Mesenchymal stem cell (in vitro differentiated cells and primary cell): ENCODE measurements at regions not wholly inside any gene's neighbourhood (a gene's known extent, or its start where the extent isn't known, plus 50 kb on each side); places are given as distances from the start of the nearest gene placed in this dataset.

Experiments used
- DNase-seq: peaks from one replicate; pipeline ENCODE4 v3.0.0-alpha.2; 2013
- H2AFZ ChIP-seq: one replicate; pipeline ENCODE4 v1.6.1; 2013; ENCODE audit warnings: low read depth, mild to moderate bottlenecking, control low read depth, inconsistent platforms, low read length, moderate library complexity
- H2AK5ac ChIP-seq: 2 replicates; pipeline ENCODE4 v1.6.1; 2013; ENCODE audit warnings: low read length, moderate library complexity, mild to moderate bottlenecking, inconsistent platforms; ENCODE audit not compliant: severe bottlenecking
- H2BK120ac ChIP-seq: one replicate; pipeline ENCODE4 v1.6.1; 2013; ENCODE audit warnings: low read depth, mild to moderate bottlenecking, inconsistent platforms, low read length, moderate library complexity
- H2BK12ac ChIP-seq, 2 experiments: one replicate each; pipeline ENCODE4 v1.6.1; 2013; ENCODE audit warnings: inconsistent platforms in 2 of 2, low read length in 2 of 2, mild to moderate bottlenecking in 2 of 2, moderate library complexity in 2 of 2, control low read depth in 1 of 2
- H2BK15ac ChIP-seq: one replicate; pipeline ENCODE4 v1.6.1; 2013; ENCODE audit warnings: mild to moderate bottlenecking, low read depth, inconsistent platforms; ENCODE audit not compliant: poor library complexity, severe bottlenecking
- H2BK5ac ChIP-seq: 2 replicates; pipeline ENCODE4 v1.6.1; 2013; ENCODE audit warnings: low read depth, mild to moderate bottlenecking, low read length, control low read depth, inconsistent platforms; ENCODE audit not compliant: poor library complexity, severe bottlenecking
- H3K14ac ChIP-seq, 2 experiments: one replicate each; pipeline ENCODE4 v1.6.1; 2013; ENCODE audit warnings: inconsistent platforms in 2 of 2, low read length in 2 of 2, control low read depth in 1 of 2, mild to moderate bottlenecking in 1 of 2, moderate library complexity in 1 of 2
- H3K18ac ChIP-seq, 2 experiments: one replicate each; pipeline ENCODE4 v1.6.1; 2013; ENCODE audit warnings: inconsistent platforms in 2 of 2, low read length in 2 of 2, control low read depth in 1 of 2, low read depth in 1 of 2, mild to moderate bottlenecking in 1 of 2
- H3K23ac ChIP-seq, 2 experiments: one replicate each; pipeline ENCODE4 v1.6.1; 2013; ENCODE audit warnings: inconsistent platforms in 2 of 2, low read length in 2 of 2, mild to moderate bottlenecking in 2 of 2, moderate library complexity in 2 of 2, control low read depth in 1 of 2
- H3K27ac ChIP-seq: 2 replicates; pipeline ENCODE4 v1.5.1; 2013; ENCODE audit warnings: mild to moderate bottlenecking, moderate library complexity, low read length, control low read depth, inconsistent platforms; ENCODE audit not compliant: poor library complexity, severe bottlenecking
- H3K27me3 ChIP-seq, 2 experiments: 2 replicates each; pipeline versions ENCODE4 v1.6.1 to v1.7.0; 2013; ENCODE audit warnings: low read length in 2 of 2, mild to moderate bottlenecking in 2 of 2, moderate library complexity in 2 of 2, control low read depth in 1 of 2, inconsistent platforms in 1 of 2; ENCODE audit not compliant: control insufficient read depth in 1 of 2, insufficient read depth in 1 of 2
- H3K36me3 ChIP-seq, 2 experiments: 2 replicates each; pipeline versions ENCODE4 v1.6.1 to v1.7.0; 2013; ENCODE audit warnings: low read length in 2 of 2, control low read depth in 1 of 2, inconsistent platforms in 1 of 2, low read depth in 1 of 2, mild to moderate bottlenecking in 1 of 2; ENCODE audit not compliant: insufficient read depth in 2 of 2, control insufficient read depth in 1 of 2
- H3K4ac ChIP-seq, 2 experiments: one replicate each; pipeline ENCODE4 v1.6.1; 2013; ENCODE audit warnings: inconsistent platforms in 2 of 2, low read length in 2 of 2, mild to moderate bottlenecking in 2 of 2, moderate library complexity in 2 of 2, control low read depth in 1 of 2, low read depth in 1 of 2
- H3K4me1 ChIP-seq: 2 replicates; pipeline ENCODE4 v1.6.1; 2013; ENCODE audit warnings: low read depth, low read length, control low read depth; ENCODE audit not compliant: control insufficient read depth, insufficient read depth
- H3K4me2 ChIP-seq: 2 replicates; pipeline ENCODE4 v1.6.1; 2013; ENCODE audit warnings: low read length, mild to moderate bottlenecking, inconsistent platforms; ENCODE audit not compliant: poor library complexity, severe bottlenecking
- H3K4me3 ChIP-seq, 2 experiments: 2 replicates each; pipeline versions ENCODE4 v1.5.1 to v1.7.0; 2013; ENCODE audit warnings: low read length in 2 of 2, mild to moderate bottlenecking in 2 of 2, control low read depth in 1 of 2, low read depth in 1 of 2; ENCODE audit not compliant: insufficient read depth in 1 of 2
- H3K79me1 ChIP-seq: replicated peaks from 2 replicates; pipeline ENCODE4 v1.6.1; 2013; ENCODE audit warnings: mild to moderate bottlenecking, control low read depth, low read length, inconsistent platforms; ENCODE audit not compliant: poor library complexity, severe bottlenecking
- H3K9ac ChIP-seq: 2 replicates; pipeline ENCODE4 v1.7.0; 2013; ENCODE audit warnings: mild to moderate bottlenecking, low read length, moderate library complexity
- H3K9me3 ChIP-seq: 2 replicates; pipeline ENCODE4 v1.7.0; 2013; ENCODE audit warnings: mild to moderate bottlenecking, low read length; ENCODE audit not compliant: control insufficient read depth
- H4K8ac ChIP-seq: one replicate; pipeline ENCODE4 v1.6.1; 2013; ENCODE audit warnings: inconsistent platforms, mild to moderate bottlenecking, low read length, moderate library complexity
- H4K91ac ChIP-seq: one replicate; pipeline ENCODE4 v1.6.1; 2013; ENCODE audit warnings: mild to moderate bottlenecking, low read length, inconsistent platforms
- WGBS: methylation state at CpG from one replicate; pipeline ENCODE4 v1.1.7; 2013; ENCODE audit warnings: mixed read lengths; 5-methylcytosine and 5-hydroxymethylcytosine counted together

DNA sequence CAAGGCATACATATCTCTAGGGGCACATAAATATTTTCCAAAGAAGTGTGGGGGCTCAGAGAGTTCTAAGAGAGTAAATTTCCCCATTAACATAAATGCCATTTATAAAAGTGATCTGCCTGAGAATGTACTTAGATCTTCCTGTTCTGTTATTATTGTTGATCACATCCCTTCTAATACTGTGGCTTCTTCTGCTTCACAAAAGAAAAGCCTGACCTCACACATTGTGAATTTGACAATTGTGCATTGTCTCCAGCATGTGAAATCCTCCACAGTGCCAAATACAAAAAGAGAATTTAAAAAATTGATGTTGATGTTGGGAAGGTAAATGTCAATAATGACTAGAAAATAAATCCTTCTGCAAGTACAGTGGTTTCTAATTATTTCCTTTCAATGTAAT, 330.5 kb upstream of the LRIG3 start:
- Histone ChIP-seq H3K23ac (no peak overlapping the region), H4K91ac (no peak overlapping the region), H3K9me3 (peaks cover 12% of the 10 kb centered on the region), H3K18ac (no peak overlapping the region), H3K79me1 (no peaks in the 10 kb centered on the region), H2BK15ac (no peak overlapping the region), H3K36me3 (no peaks in the 10 kb centered on the region), H2BK12ac (no peak overlapping the region), H3K4me1 (no peaks in the 10 kb centered on the region), H4K8ac (no peak overlapping the region), H2BK120ac (no peak overlapping the region), H3K4me3 (no peak overlapping the region), H3K4me2 (no peak overlapping the region), H3K27me3 (no peaks in the 10 kb centered on the region), H2AFZ (no peak overlapping the region), H2BK5ac (no peak overlapping the region), H3K9ac (no peak overlapping the region), H3K4ac (no peak overlapping the region), H3K27ac (no peak overlapping the region), H2AK5ac (no peak overlapping the region), H3K14ac (no peak overlapping the region)
- DNase-seq: no peak

DNA sequence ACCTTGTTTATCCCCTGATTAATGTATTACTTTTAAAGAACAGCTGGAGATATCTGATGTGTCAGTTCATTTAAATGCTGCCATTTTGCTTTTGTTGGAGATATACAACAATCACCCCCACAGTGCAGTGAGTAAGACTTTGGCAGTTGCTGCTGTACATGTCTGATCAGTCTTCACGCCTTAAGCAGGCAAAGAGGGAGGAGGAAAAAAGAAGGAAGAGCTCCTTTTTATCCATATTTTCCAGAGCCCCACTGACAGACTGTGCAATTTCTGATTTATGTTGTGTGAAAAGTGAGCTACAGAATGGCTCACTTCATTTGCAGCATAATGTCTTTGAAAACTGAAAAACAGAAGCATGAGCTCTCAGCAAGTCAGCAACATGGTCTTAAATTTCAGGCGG, 319.7 kb upstream of the LRIG3 start:
- no peaks in the 10 kb centered on the region for H3K27me3 ChIP-seq
- no peak overlapping the region for H3K14ac ChIP-seq
- no peak overlapping the region for H3K23ac ChIP-seq
- no peak for DNase-seq
- no peak overlapping the region for H2BK12ac ChIP-seq
- no peak overlapping the region for H2BK5ac ChIP-seq
- H3K9ac ChIP-seq: no peak overlapping the region
- H4K8ac ChIP-seq: no peak overlapping the region
- H3K4me2 ChIP-seq: no peak overlapping the region
- H2BK15ac ChIP-seq: no peak overlapping the region
- no peak overlapping the region for H3K4ac ChIP-seq
- H3K4me1 ChIP-seq: no peaks in the 10 kb centered on the region
- H2AK5ac ChIP-seq: no peak overlapping the region
- no peaks in the 10 kb centered on the region for H3K79me1 ChIP-seq
- no peak overlapping the region for H2AFZ ChIP-seq
- H4K91ac ChIP-seq: no peak overlapping the region
- no peak overlapping the region for H3K4me3 ChIP-seq
- no peak overlapping the region for H3K27ac ChIP-seq
- H3K9me3 ChIP-seq: no peaks in the 10 kb centered on the region
- no peaks in the 10 kb centered on the region for H3K36me3 ChIP-seq
- no peak overlapping the region for H3K18ac ChIP-seq
- no peak overlapping the region for H2BK120ac ChIP-seq
- WGBS: 70% methylated on average over 1 of the region's 2 CpGs

DNA sequence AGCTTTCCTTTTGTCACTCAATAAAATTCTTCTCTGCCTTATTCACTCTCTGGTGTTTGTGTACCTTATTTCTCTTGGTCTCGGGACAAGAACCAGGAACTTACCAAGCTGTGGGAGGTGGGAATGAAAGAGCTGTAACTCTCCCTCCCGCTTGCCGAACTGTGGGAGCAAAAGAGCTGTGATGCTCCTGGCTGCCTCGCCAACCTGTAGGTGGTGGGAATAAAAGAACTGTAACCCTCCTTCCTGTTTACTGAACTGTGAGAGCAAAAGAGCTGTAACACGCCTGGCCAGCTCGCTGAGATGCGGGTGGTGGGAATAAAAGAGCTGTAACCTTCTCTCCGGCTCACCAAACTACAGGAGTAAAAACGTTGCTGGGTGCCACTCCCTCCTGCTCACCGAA, 314.1 kb upstream of the LRIG3 start:
- Histone ChIP-seq H3K4ac (no peak overlapping the region), H2BK12ac (no peak overlapping the region), H3K23ac (no peak overlapping the region), H3K79me1 (no peaks in the 10 kb centered on the region), H3K9me3 (no peaks in the 10 kb centered on the region), H2BK120ac (no peak overlapping the region), H2BK15ac (no peak overlapping the region), H3K4me3 (no peak overlapping the region), H3K27me3 (no peaks in the 10 kb centered on the region), H3K14ac (no peak overlapping the region), H4K91ac (no peak overlapping the region), H4K8ac (no peak overlapping the region), H3K18ac (no peak overlapping the region), H2AK5ac (no peak overlapping the region), H3K4me2 (no peak overlapping the region), H3K36me3 (no peaks in the 10 kb centered on the region), H2AFZ (no peak overlapping the region), H3K9ac (no peak overlapping the region), H2BK5ac (no peak overlapping the region), H3K4me1 (no peaks in the 10 kb centered on the region), H3K27ac (no peak overlapping the region)
- WGBS: 71% methylated on average over 10 of the region's 10 CpGs
- DNase-seq: no peak

DNA sequence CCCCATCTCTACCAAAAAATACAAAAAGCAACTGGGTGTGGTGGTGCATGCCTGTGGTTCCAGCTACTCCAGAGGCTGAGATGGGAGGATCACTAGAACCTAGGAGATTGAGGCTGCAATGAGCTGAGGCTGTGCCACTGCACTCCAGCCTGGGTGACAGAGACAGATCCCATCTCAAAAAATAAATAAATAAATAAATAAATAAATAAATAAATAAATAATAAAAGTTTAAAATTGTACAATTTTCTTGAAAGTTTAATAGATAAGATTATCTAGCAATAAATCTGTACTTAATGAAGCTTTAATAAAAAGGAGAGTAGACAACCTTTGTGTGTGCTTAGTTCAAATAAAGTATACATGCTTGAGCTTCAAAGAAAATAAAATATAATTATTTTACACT, 310.0 kb upstream of the LRIG3 start:
- no peak for DNase-seq
- Histone ChIP-seq H3K4me2 (no peak overlapping the region), H3K27me3 (no peaks in the 10 kb centered on the region), H3K4ac (no peak overlapping the region), H2BK120ac (no peak overlapping the region), H2BK12ac (no peak overlapping the region), H3K14ac (no peak overlapping the region), H3K36me3 (no peaks in the 10 kb centered on the region), H2BK15ac (no peak overlapping the region), H3K27ac (no peak overlapping the region), H3K23ac (no peak overlapping the region), H2AK5ac (no peak overlapping the region), H2AFZ (no peak overlapping the region), H4K91ac (no peak overlapping the region), H3K9me3 (no peaks in the 10 kb centered on the region), H3K18ac (no peak overlapping the region), H3K79me1 (no peaks in the 10 kb centered on the region), H3K4me3 (no peak overlapping the region), H4K8ac (no peak overlapping the region), H3K9ac (no peak overlapping the region), H3K4me1 (no peaks in the 10 kb centered on the region), H2BK5ac (no peak overlapping the region)
